Neural progenitor cell (in vitro differentiated cells): ENCODE measurements at regions not wholly inside any gene's neighbourhood (a gene's known extent, or its start where the extent isn't known, plus 50 kb on each side); places are given as distances from the start of the nearest gene placed in this dataset.
"Not testable (repeated sequence)": the region's sequence is repeated elsewhere in the genome, so short reads cannot be mapped to it uniquely, and the experiment has no call there.

Experiments used
- DNase-seq: peaks from one replicate; pipeline ENCODE4 v3.0.0-alpha.2; 2016; ENCODE audit warnings: low spot score
- H2AFZ ChIP-seq: fragments of 200-600 bp; sonication (generic); replicated peaks from 2 replicates; pipeline ENCODE4 v1.6.1; 2016; ENCODE audit warnings: antibody characterized with exemption
- H3F3A ChIP-seq: fragments of 200-600 bp; sonication (generic); 2 replicates; pipeline ENCODE4 v1.6.1; 2016; ENCODE audit warnings: antibody characterized with exemption, low read depth
- H3K27ac ChIP-seq: fragments of 200-600 bp; sonication (generic); 2 replicates; pipeline ENCODE4 v1.5.1; 2016; ENCODE audit warnings: mild to moderate bottlenecking
- H3K27me3 ChIP-seq: fragments of 200-600 bp; sonication (generic); 2 replicates; pipeline ENCODE4 v1.6.1; 2016; ENCODE audit warnings: mild to moderate bottlenecking, moderate library complexity
- H3K36me3 ChIP-seq: fragments of 200-600 bp; sonication (generic); 2 replicates; pipeline ENCODE4 v1.5.1; 2016
- H3K4me1 ChIP-seq: fragments of 200-600 bp; sonication (generic); 2 replicates; pipeline ENCODE4 v1.6.1; 2016; ENCODE audit warnings: mixed run types
- H3K4me2 ChIP-seq: fragments of 200-600 bp; sonication (generic); 2 replicates; pipeline ENCODE4 v1.6.1; 2016
- H3K4me3 ChIP-seq: fragments of 200-600 bp; sonication (generic); 2 replicates; pipeline ENCODE4 v1.5.1; 2016
- H3K79me2 ChIP-seq: fragments of 200-600 bp; sonication (generic); 2 replicates; pipeline ENCODE4 v1.6.1; 2016; ENCODE audit warnings: low read depth
- H3K9ac ChIP-seq: fragments of 200-600 bp; sonication (generic); 2 replicates; pipeline ENCODE4 v1.6.1; 2016
- H3K9me3 ChIP-seq: fragments of 200-600 bp; sonication (generic); 2 replicates; pipeline ENCODE4 v1.5.1; 2016; ENCODE audit warnings: low read depth
- H4K20me1 ChIP-seq: fragments of 200-600 bp; sonication (generic); 2 replicates; pipeline ENCODE4 v1.6.1; 2016; ENCODE audit warnings: low read depth
- H3K27ac Mint-ChIP-seq: 3 replicates; pipeline ENCODE4 v1.8.0; 2021; ENCODE audit warnings: mixed read lengths
- H3K27me3 Mint-ChIP-seq: 2 replicates; pipeline ENCODE4 v1.8.0; 2022; ENCODE audit warnings: low read depth, mild to moderate bottlenecking, inconsistent platforms, moderate library complexity, mixed read lengths; ENCODE audit not compliant: insufficient read depth
- H3K36me3 Mint-ChIP-seq: 3 replicates; pipeline ENCODE4 v1.8.0; 2021; ENCODE audit warnings: mixed read lengths
- H3K4me1 Mint-ChIP-seq: 3 replicates; pipeline ENCODE4 v1.8.0; 2021; ENCODE audit warnings: mixed read lengths
- H3K4me3 Mint-ChIP-seq: 3 replicates; pipeline ENCODE4 v1.8.0; 2021; ENCODE audit warnings: mild to moderate bottlenecking, moderate library complexity, mixed read lengths
- H3K9me3 Mint-ChIP-seq: 3 replicates; pipeline ENCODE4 v1.8.0; 2020; ENCODE audit warnings: mixed read lengths
- CTCF ChIP-seq: fragments of 200-600 bp; sonication (generic); IDR thresholded peaks from 2 replicates; pipeline ENCODE4 v1.5.1; 2017; ENCODE audit warnings: antibody characterized with exemption, mild to moderate bottlenecking
- EZH2 ChIP-seq: fragments of 200-600 bp; sonication (generic); IDR thresholded peaks from 2 replicates; pipeline ENCODE4 v1.6.1; 2017; ENCODE audit warnings: antibody characterized with exemption, mild to moderate bottlenecking, moderate library complexity
- EZH2phosphoT487 ChIP-seq: fragments of 200-600 bp; sonication (generic); IDR thresholded peaks from 2 replicates; pipeline ENCODE4 v1.6.1; 2017; ENCODE audit warnings: antibody characterized with exemption

- Mint-ChIP-seq H3K27ac (no peak overlapping the region), H3K4me3 (no peak overlapping the region), H3K27me3 (no peaks in the 10 kb centered on the region), H3K9me3 (peaks cover 19% of the 10 kb centered on the region), H3K36me3 (peaks cover 2% of the 10 kb centered on the region), H3K4me1 (no peaks in the 10 kb centered on the region)
- peak; percentile 3 for DNase-seq
- Histone ChIP-seq H3K27ac (no peak overlapping the region), H3K27me3 (no peaks in the 10 kb centered on the region), H2AFZ (peak overlapping the region; percentile 73), H3F3A (peaks cover 6% of the 10 kb centered on the region), H3K36me3 (no peaks in the 10 kb centered on the region), H3K9me3 (peaks cover 3% of the 10 kb centered on the region), H3K4me1 (no peaks in the 10 kb centered on the region), H3K79me2 (no peaks in the 10 kb centered on the region), H4K20me1 (no peaks in the 10 kb centered on the region), H3K4me3 (no peak overlapping the region), H3K9ac (no peak overlapping the region), H3K4me2 (peak overlapping the region; percentile 2)
- TF ChIP-seq EZH2phosphoT487 (no peak), CTCF (no peak), EZH2 (no peak)
These were observed 77.8 kb upstream of the EHBP1 start for GRCh38 chr2:62627667-62628066.

DNA sequence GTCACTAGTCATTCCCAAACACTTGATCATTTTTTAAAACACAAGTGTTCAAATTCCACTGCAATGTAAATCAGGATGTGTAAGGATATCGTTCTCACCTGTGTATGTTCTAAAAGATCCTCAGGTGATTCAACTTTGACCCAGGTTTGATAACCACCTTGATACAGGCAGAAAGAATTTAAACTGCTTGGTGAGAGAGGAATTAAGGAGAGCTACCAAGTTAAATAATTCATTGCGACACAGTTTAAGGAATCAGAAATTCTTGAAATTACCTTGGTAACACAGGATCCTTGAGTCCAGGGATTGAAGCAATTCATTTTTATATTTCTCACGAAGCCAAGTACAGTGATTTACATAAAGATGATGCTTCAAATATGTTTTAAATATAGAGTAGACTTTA is 80.7 kb upstream of the EHBP1 start:
- Mint-ChIP-seq H3K36me3 (no peaks in the 10 kb centered on the region), H3K27me3 (no peaks in the 10 kb centered on the region), H3K4me3 (no peak overlapping the region), H3K27ac (no peak overlapping the region), H3K4me1 (no peaks in the 10 kb centered on the region), H3K9me3 (peaks cover 5% of the 10 kb centered on the region)
- peaks cover 6% of the 10 kb centered on the region for H3F3A ChIP-seq
- H3K9me3 ChIP-seq: peaks cover 3% of the 10 kb centered on the region
- H3K27me3 ChIP-seq: no peaks in the 10 kb centered on the region
- no peaks in the 10 kb centered on the region for H3K36me3 ChIP-seq
- DNase-seq: no peak
- H2AFZ ChIP-seq: no peak overlapping the region
- no peaks in the 10 kb centered on the region for H3K4me1 ChIP-seq
- H3K4me3 ChIP-seq: no peak overlapping the region
- H4K20me1 ChIP-seq: no peaks in the 10 kb centered on the region
- H3K27ac ChIP-seq: no peak overlapping the region
- H3K4me2 ChIP-seq: no peak overlapping the region
- no peaks in the 10 kb centered on the region for H3K79me2 ChIP-seq
- no peak overlapping the region for H3K9ac ChIP-seq
- TF ChIP-seq EZH2 (no peak), EZH2phosphoT487 (no peak), CTCF (no peak)

DNA sequence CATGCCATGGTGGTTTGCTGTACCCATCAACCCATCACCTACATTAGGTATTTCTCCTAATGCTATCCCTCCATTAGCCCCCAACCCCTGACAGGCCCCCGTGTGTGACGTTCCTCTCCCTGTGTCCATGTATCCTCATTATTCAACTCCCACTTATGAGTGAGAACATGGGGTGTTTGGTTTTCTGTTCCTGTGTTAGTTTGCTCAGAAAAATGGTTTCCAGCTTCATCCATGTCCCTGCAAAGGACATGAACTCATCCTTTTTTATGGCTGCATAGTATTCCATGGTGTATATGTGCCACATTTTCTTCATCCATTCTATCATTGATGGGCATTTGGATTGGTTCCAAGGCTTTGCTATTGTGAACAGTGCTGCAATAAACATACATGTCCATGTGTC is 89.0 kb upstream of the EHBP1 start:
- not testable (repeated sequence) for H3K4me1 Mint-ChIP-seq

GRCh38 chr2:62611854-62612253 is 93.7 kb upstream of the EHBP1 start:
- no peaks in the 10 kb centered on the region for H3F3A ChIP-seq
- no peak for TF ChIP-seq EZH2phosphoT487
- TF ChIP-seq CTCF: no peak
- no peak for TF ChIP-seq EZH2
- H3K27me3 Mint-ChIP-seq: peaks cover under 1% of the 10 kb centered on the region
- H3K9ac ChIP-seq: no peak overlapping the region
- H2AFZ ChIP-seq: no peak overlapping the region
- no peak overlapping the region for H3K4me3 Mint-ChIP-seq
- H3K4me2 ChIP-seq: no peak overlapping the region
- H3K79me2 ChIP-seq: no peaks in the 10 kb centered on the region
- no peak overlapping the region for H3K27ac ChIP-seq
- peaks cover under 1% of the 10 kb centered on the region for H3K9me3 Mint-ChIP-seq
- no peaks in the 10 kb centered on the region for H3K36me3 Mint-ChIP-seq
- no peak overlapping the region for H3K27ac Mint-ChIP-seq
- no peak overlapping the region for H3K4me3 ChIP-seq
- no peaks in the 10 kb centered on the region for H3K27me3 ChIP-seq
- H4K20me1 ChIP-seq: no peaks in the 10 kb centered on the region
- H3K9me3 ChIP-seq: no peaks in the 10 kb centered on the region
- H3K36me3 ChIP-seq: no peaks in the 10 kb centered on the region
- no peak for DNase-seq
- H3K4me1 ChIP-seq: no peaks in the 10 kb centered on the region
- no peaks in the 10 kb centered on the region for H3K4me1 Mint-ChIP-seq

More for the DNA sequence above, 89.0 kb upstream of the EHBP1 start:
- not testable (repeated sequence) for H3K9me3 ChIP-seq, H3K36me3 ChIP-seq, H4K20me1 ChIP-seq, H2AFZ ChIP-seq, H3K36me3 Mint-ChIP-seq, DNase-seq, H3K4me3 Mint-ChIP-seq, H3F3A ChIP-seq, H3K4me2 ChIP-seq, H3K4me3 ChIP-seq, H3K9ac ChIP-seq, H3K27ac ChIP-seq, H3K4me1 ChIP-seq, H3K27ac Mint-ChIP-seq, H3K27me3 ChIP-seq, H3K79me2 ChIP-seq, H3K27me3 Mint-ChIP-seq
- H3K9me3 Mint-ChIP-seq: peaks cover 19% of the 10 kb centered on the region

DNA sequence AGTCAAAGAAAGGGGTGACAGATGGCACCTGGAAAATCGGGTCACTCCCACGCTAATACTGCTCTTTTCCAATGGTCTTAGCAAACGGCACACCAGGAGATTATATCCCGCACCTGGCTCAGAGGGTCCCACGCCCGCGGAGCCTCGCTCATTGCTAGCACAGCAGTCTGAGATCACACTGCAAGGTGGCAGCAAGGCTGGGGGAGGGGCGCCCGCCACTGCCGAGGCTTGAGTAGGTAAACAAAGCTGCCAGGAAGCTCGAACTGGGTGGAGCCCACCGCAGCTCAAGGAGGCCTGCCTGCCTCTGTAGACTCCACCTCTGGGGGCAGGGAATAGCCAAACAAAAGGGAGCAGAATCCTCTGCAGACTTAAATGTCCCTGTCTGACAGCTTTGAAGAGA is 99.5 kb upstream of the TMEM17 start:
- not testable (repeated sequence) for H3K9me3 ChIP-seq, H4K20me1 ChIP-seq, H3K36me3 Mint-ChIP-seq, H3F3A ChIP-seq, H3K27me3 Mint-ChIP-seq, H3K4me1 Mint-ChIP-seq, H3K27me3 ChIP-seq, H3K4me3 Mint-ChIP-seq, DNase-seq, H3K4me1 ChIP-seq, H3K9me3 Mint-ChIP-seq, H3K27ac Mint-ChIP-seq, H3K4me2 ChIP-seq, H3K4me3 ChIP-seq, H3K9ac ChIP-seq, H3K36me3 ChIP-seq, H3K79me2 ChIP-seq, H2AFZ ChIP-seq, H3K27ac ChIP-seq
